Mucosa of descending colon (tissue), 3 donors: ENCODE measurements at regions not wholly inside any gene's neighbourhood (a gene's known extent, or its start where the extent isn't known, plus 50 kb on each side); places are given as distances from the start of the nearest gene placed in this dataset.

Experiments used
- ATAC-seq: fragments of 200-7000 bp; cut with Tn5 transposase; one replicate; pipeline ENCODE4 v1.9.1; 2020; ENCODE audit warnings: mild to moderate bottlenecking, moderate library complexity
- DNase-seq, 3 donors: peaks; one replicate each; pipeline ENCODE4 v3.0.0-alpha.2; 2020
- H3K36me3 ChIP-seq: fragments of 200-600 bp; one replicate; pipeline ENCODE4 v1.8.0; 2021; ENCODE audit warnings: low read depth, mild to moderate bottlenecking
- H3K4me1 ChIP-seq: fragments of 200-600 bp; one replicate; pipeline ENCODE4 v1.8.0; 2021; ENCODE audit warnings: low read depth, mild to moderate bottlenecking
- H3K4me3 ChIP-seq: fragments of 200-600 bp; one replicate; pipeline ENCODE4 v1.8.0; 2021; ENCODE audit warnings: mild to moderate bottlenecking
- H3K9me3 ChIP-seq: fragments of 200-600 bp; one replicate; pipeline ENCODE4 v1.8.0; 2021; ENCODE audit warnings: mild to moderate bottlenecking
- intact Hi-C, 2 donors: fragments of 100-400 bp; cut with DNase I in 1 of 2; cut with micrococcal nuclease in 1 of 2; formaldehyde crosslinking; loops; one replicate each; pipeline versions ENCODE4 v1.11.0 to v1.11.1; 2022; cut with DNase I, micrococcal nuclease
- TF ChIP-seq, protein P1 (sequence below): fragments of 200-600 bp; IDR thresholded peaks from one replicate; pipeline ENCODE4 v1.8.0; 2022; ENCODE audit warnings: antibody characterized with exemption, mild to moderate bottlenecking
- donor health status: DM: no; HTN: no; CAD: no; lungs with moderate emphysema.
- donor health status: DM: no; HTN: no; CAD: no.
- donor health status: DM: no; HTN: yes; CAD: no.

DNA sequence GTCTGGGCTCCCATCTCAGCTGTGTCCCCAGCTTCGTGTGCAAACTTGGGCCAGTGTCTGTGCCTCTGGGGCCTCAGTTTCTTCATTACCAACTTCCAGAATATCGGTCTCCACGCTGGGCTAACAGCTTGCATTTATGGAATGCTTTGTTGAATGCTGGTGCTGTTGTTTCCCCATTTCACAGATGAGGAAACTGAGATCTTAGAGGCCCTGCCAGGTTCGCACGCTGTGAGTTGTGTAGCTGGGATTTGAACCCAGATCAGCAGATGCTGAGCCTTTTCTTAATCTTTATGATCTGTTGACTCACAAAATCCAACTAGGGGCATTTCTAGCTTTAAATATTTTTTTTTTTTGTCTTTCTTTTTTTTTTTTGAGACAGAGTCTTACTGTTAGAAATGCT, 101.5 kb upstream of the STX18 start:
- H3K36me3 ChIP-seq, result no peaks in the 10 kb centered on the region
- intact Hi-C loops, result no loop called here
- H3K4me3 ChIP-seq, result no peak overlapping the region
- TF ChIP-seq, protein P1, sequence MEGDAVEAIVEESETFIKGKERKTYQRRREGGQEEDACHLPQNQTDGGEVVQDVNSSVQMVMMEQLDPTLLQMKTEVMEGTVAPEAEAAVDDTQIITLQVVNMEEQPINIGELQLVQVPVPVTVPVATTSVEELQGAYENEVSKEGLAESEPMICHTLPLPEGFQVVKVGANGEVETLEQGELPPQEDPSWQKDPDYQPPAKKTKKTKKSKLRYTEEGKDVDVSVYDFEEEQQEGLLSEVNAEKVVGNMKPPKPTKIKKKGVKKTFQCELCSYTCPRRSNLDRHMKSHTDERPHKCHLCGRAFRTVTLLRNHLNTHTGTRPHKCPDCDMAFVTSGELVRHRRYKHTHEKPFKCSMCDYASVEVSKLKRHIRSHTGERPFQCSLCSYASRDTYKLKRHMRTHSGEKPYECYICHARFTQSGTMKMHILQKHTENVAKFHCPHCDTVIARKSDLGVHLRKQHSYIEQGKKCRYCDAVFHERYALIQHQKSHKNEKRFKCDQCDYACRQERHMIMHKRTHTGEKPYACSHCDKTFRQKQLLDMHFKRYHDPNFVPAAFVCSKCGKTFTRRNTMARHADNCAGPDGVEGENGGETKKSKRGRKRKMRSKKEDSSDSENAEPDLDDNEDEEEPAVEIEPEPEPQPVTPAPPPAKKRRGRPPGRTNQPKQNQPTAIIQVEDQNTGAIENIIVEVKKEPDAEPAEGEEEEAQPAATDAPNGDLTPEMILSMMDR, result no peak
- H3K4me1 ChIP-seq, result no peaks in the 10 kb centered on the region
- H3K9me3 ChIP-seq, result no peaks in the 10 kb centered on the region
- no peak for ATAC-seq
- no peak for DNase-seq

DNA sequence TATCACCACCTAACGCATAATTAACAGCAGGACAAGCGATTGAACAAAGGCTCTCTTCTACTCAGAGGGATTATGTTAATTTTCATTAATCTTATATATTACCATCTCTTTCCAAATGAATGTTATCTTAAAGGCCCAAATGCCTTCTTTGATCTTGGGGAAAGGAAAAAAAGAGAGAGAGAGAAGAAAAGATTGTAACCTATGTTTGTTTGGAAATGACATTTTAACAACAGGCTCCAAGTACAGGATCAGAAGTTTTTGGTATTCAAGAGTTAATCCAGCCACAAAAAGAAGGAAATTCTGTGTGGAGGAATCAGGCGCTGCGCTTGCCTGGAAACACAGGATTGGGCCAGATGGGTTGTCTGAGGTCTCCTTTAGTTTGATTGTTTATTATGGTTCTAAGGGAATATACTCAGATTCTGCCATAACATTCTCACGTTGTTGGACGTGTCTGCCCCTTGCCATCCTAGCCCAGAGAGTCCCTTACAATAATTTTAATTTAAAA, 100.7 kb upstream of the STX18 start:
- ATAC-seq (no peak), DNase-seq (no peak)
- no peaks in the 10 kb centered on the region for H3K36me3 ChIP-seq
- no peak overlapping the region for H3K4me3 ChIP-seq
- TF ChIP-seq, protein P1, result no peak
- intact Hi-C loops, result no loop called here
- H3K9me3 ChIP-seq, result no peaks in the 10 kb centered on the region
- no peaks in the 10 kb centered on the region for H3K4me1 ChIP-seq

DNA sequence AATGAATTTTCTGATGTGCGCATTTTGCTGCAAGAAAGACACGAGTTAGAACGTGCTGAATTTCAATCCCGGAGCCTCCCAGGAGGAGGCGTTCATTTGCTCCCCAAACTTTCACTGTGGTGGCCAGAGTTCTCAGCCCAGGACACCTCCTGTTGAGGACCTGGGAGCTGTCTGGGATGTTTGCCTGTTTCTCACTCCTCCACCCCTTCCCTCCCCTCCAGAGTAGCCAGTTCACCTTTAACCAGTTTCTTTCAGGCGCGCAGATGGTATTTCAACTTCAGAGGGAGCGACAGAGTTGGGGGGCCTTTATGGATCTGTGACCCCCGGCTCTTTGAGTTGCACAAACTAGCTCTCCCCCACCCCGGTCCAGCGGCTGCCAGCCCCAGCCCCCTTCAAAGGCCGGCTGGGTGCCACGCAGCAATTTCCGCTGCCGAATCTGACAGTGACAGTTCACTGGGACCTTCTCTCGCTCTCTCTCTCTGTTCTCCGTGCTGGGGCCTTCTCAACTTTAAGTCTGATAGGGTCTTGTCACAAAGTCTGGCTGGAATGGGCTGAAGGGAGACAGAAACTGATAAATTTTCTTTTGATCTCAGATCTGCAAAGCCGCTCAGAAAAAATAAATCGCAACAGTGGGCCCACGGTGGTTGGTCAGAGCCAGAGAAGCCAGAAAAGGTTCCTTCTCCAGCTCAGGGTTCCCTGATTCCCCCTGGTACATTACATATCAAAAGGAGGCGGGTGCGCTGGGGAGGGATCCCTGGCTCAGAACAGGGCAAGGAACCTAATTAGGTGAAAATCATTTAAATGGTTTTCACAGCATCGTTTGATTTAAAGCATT, 100.0 kb upstream of the STX18 start:
- DNase-seq, result no peak
- Histone ChIP-seq H3K36me3 (no peaks in the 10 kb centered on the region), H3K4me3 (no peak overlapping the region), H3K9me3 (no peaks in the 10 kb centered on the region), H3K4me1 (no peaks in the 10 kb centered on the region)
- TF ChIP-seq, protein P1, result no peak
- ATAC-seq, result no peak
- intact Hi-C loops, result no loop called here

DNA sequence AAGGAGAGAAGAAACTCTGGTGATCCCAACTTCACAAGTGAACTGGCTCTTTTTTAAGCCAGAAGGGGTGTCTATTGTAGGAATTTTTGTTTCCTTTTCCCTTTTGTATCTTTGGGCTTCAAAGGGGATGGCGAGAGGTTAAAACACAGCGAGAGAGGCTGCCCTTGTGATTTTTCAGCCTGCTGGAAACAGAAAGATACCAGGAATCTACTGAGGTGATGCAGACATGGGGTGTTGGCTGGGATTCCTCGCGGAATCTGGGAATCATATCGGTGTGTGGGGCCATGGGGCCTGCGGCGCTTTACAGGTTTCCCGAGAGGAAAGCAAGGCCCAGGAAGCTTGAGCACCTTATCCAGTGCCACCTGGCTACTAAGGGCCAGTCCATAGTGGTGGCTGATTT, 99.4 kb upstream of the STX18 start:
- intact Hi-C loops, result no loop called here
- Histone ChIP-seq H3K4me1 (no peaks in the 10 kb centered on the region), H3K4me3 (no peak overlapping the region), H3K36me3 (no peaks in the 10 kb centered on the region), H3K9me3 (no peaks in the 10 kb centered on the region)
- no peak for DNase-seq
- TF ChIP-seq, protein P1, result no peak
- no peak for ATAC-seq

DNA sequence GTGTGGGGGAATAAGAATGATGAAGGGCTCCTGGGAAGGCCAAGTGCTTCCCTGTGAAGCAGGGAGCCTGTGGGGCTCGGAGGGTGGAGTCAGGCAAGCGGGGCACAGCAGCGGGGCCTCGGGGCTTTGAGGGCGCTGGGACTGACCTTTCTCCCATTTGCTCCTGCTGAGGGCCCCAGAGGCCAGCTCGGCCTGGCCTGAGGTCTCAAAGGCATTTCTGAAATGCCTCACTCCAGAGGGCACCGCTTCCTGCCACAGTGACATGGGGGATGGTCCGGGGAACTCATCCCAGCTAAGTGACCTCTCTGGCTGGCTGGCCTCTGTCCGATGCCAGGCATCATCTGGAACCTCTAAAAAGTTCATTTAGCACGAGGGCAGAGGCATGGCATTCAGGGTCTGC, 98.8 kb upstream of the STX18 start:
- intact Hi-C loops, result no loop called here
- H3K9me3 ChIP-seq, result no peaks in the 10 kb centered on the region
- DNase-seq (no peak), ATAC-seq (no peak)
- no peak overlapping the region for H3K4me3 ChIP-seq
- H3K4me1 ChIP-seq, result no peaks in the 10 kb centered on the region
- TF ChIP-seq, protein P1, result no peak
- H3K36me3 ChIP-seq, result no peaks in the 10 kb centered on the region
